ENCODE measurements at regions not wholly inside any gene's neighbourhood (a gene's known extent, or its start where the extent isn't known, plus 50 kb on each side); places are given as distances from the start of the nearest gene placed in this dataset.
A peak's percentile ranks its signal among the peaks of the same experiment; 100 is the strongest.

- TF ChIP-seq POLR2A (IDR thresholded peaks at IDR 0.05; ENCODE audit: low read depth, low read length), result no peak
- no peak for DNase-seq (ENCODE audit: insufficient read length, low spot score)
- FAIRE-seq, result no peak
Observed at GRCh38 chr3:194827486-194827885, 141.8 kb downstream of the FAM43A start.

GRCh38 chr3:194828116-194828515 is 142.4 kb downstream of the FAM43A start:
- FAIRE-seq, result no peak
- no peak for TF ChIP-seq POLR2A (IDR thresholded peaks at IDR 0.05; ENCODE audit: low read depth, low read length)
- DNase-seq (ENCODE audit: insufficient read length, low spot score), result no peak

- no peak for DNase-seq (ENCODE audit: insufficient read length, low spot score)
- no peak for FAIRE-seq
- TF ChIP-seq POLR2A (IDR thresholded peaks at IDR 0.05; ENCODE audit: low read depth, low read length), result no peak
Observed at GRCh38 chr3:194828926-194829325, 143.2 kb downstream of the FAM43A start.

DNA sequence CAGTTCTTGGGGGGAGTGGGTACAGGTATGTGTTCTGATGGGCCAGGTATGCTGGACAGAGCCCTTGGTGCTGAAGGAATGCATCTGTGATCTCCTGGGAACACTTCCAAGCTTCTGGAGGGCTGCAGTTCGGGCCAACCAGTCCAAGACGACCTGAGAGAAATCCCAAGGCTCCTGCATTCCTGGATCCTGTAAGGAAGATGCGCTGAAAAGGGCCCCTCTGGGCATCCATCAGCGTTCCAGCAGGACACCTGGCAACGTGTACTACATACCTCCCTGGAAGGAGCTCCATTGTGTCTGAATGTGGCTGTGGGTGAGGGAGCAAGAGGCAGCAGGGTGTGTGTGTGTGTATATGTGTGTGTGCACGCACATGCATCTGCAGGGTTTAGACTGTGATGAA is 144.7 kb downstream of the FAM43A start:
- TF ChIP-seq POLR2A (IDR thresholded peaks at IDR 0.05; ENCODE audit: low read depth, low read length), result no peak
- DNase-seq (ENCODE audit: insufficient read length, low spot score) (no peak), FAIRE-seq (no peak)

GRCh38 chr3:194830978-194831377 is 145.3 kb downstream of the FAM43A start:
- DNase-seq (ENCODE audit: insufficient read length, low spot score) (no peak), FAIRE-seq (no peak)
- no peak for TF ChIP-seq POLR2A (IDR thresholded peaks at IDR 0.05; ENCODE audit: low read depth, low read length)

- TF ChIP-seq POLR2A (IDR thresholded peaks at IDR 0.05; ENCODE audit: low read depth, low read length), result no peak
- DNase-seq (ENCODE audit: insufficient read length, low spot score) (no peak), FAIRE-seq (no peak)
Observed at GRCh38 chr3:194832346-194833104, 146.8 kb downstream of the FAM43A start.

DNA sequence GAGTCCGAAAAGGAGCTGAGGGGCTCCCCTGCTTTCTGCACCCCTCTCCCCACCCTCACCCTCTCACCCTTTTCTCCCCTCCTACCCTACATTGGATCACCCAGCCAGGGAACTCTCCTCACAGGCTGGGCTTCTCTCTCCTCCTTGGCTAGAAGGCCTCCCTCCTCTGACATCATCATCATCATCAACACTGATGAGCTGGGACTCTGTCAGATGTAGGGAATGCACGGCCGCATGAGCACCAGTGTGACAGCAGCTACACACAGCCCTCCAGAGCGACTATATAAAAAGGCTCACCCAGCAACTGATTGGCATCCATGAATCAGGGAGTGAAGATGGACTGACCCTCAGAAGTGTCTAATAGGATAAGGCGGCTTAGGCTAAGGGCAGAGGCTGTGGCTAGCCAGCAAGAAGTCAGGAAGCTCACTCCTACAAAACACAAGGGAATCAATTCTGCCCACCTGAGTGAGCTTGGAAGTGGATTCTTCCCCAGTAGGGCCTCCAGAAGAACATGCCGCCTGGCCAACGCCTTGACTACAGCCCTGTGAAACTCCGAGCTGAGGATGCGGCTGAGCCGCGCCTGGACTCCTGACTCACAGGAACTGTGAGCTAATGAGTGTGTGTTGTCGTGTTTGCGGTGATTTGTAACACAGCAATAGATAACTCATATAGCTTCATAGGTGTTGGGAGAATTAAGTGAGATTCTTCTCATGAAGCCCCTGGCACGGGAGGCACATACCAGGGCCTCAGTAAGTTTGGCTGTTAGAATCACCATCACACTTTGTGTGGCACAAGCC is 147.6 kb downstream of the FAM43A start:
- FAIRE-seq, result no peak
- no peak for TF ChIP-seq POLR2A (IDR thresholded peaks at IDR 0.05; ENCODE audit: low read depth, low read length)

GRCh38 chr3:194836661-194837060 is 151.0 kb downstream of the FAM43A start:
- FAIRE-seq (no peak), DNase-seq (ENCODE audit: insufficient read length, low spot score) (no peak)
- no peak for TF ChIP-seq POLR2A (IDR thresholded peaks at IDR 0.05; ENCODE audit: low read depth, low read length)

More for the DNA sequence above, 147.6 kb downstream of the FAM43A start:
- DNase-seq (ENCODE audit: insufficient read length, low spot score), result no peak

- TF ChIP-seq POLR2A (IDR thresholded peaks at IDR 0.05; ENCODE audit: low read depth, low read length), result no peak
- no peak for FAIRE-seq
- DNase-seq (ENCODE audit: insufficient read length, low spot score), result no peak
Observed at GRCh38 chr3:194837457-194838127, 151.9 kb downstream of the FAM43A start.

DNA sequence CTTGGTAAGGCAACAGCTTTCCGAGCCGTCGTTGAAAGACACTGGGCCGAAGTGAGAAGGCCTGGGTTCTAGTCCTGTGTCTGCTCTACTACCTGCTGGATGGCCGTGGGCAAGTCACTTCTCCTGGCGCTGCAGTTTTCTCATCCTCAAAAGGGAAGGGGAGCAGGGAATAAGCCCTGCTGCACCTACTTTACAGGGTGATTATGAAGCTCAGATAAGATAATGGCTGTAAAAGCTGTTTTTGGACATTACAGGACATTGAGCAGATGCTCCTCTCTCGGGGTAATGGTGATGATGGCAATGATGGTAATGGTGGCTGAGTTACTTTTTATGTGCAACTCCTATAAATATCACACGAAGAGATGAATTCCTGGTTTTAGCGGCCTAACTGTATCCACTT is 152.6 kb downstream of the FAM43A start:
- no peak for FAIRE-seq
- DNase-seq (ENCODE audit: insufficient read length, low spot score), result no peak
- TF ChIP-seq POLR2A (IDR thresholded peaks at IDR 0.05; ENCODE audit: low read depth, low read length), result no peak

- DNase-seq (ENCODE audit: insufficient read length, low spot score) (peak; percentile 69), FAIRE-seq (no peak)
- TF ChIP-seq POLR2A (IDR thresholded peaks at IDR 0.05; ENCODE audit: low read depth, low read length), result no peak
Observed at GRCh38 chr3:194840661-194841514, 155.2 kb downstream of the FAM43A start.

DNA sequence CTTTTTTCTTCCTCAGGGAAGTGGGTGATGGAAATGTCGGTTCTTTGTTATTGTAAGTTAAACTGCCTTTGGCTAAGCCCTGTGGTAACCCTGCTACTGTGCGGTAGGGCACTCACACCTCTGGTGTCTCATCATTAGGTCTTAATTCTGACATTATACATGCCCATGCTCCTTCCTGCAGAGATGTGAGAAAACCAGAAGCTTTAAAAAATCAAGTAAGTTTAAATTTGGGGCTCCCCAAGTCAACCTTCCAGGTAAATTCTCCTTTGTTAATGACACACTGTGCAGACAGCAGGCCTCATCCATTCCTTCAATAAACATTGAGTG is 155.8 kb downstream of the FAM43A start:
- DNase-seq (ENCODE audit: insufficient read length, low spot score), result no peak
- no peak for FAIRE-seq
- TF ChIP-seq POLR2A (IDR thresholded peaks at IDR 0.05; ENCODE audit: low read depth, low read length), result no peak

GRCh38 chr3:194843556-194843955 is 157.9 kb downstream of the FAM43A start:
- FAIRE-seq (no peak), DNase-seq (ENCODE audit: insufficient read length, low spot score) (no peak)

GRCh38 chr3:194844046-194844445 is 158.4 kb downstream of the FAM43A start:
- TF ChIP-seq POLR2A (IDR thresholded peaks at IDR 0.05; ENCODE audit: low read depth, low read length), result no peak
- FAIRE-seq, result no peak
- no peak for DNase-seq (ENCODE audit: insufficient read length, low spot score)

More at GRCh38 chr3:194843556-194843955, 157.9 kb downstream of the FAM43A start:
- TF ChIP-seq POLR2A (IDR thresholded peaks at IDR 0.05; ENCODE audit: low read depth, low read length), result no peak
